ENCODE measurements at regions not wholly inside any gene's neighbourhood (a gene's known extent, or its start where the extent isn't known, plus 50 kb on each side); places are given as distances from the start of the nearest gene placed in this dataset.

DNA sequence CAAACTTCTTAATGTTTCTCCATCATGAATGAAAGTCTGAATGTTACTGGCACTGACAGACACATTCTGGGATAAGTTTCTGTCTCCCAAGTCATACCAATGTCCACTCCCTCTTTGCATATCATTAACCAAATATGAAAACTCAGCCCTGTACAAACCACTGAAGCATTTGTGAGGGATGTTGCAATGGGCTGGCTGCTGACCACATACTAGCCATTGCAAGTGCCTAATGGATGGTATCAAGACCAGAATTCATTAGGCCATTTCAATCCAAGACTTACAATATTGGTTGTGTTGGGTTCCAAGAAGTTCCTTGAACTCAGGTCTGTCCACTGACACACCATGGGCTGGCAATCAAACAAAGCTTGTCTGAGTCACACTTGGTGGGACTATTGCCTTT is 73.8 kb downstream of the CBLN2 start:
- no peak overlapping the region for H3K4me3 ChIP-seq (replicated peaks; ENCODE audit: low read depth, low read length)
- no peaks in the 10 kb centered on the region for H3K36me3 ChIP-seq (ENCODE audit: control insufficient read depth, insufficient read depth, low read length)
- TF ChIP-seq, protein P1, sequence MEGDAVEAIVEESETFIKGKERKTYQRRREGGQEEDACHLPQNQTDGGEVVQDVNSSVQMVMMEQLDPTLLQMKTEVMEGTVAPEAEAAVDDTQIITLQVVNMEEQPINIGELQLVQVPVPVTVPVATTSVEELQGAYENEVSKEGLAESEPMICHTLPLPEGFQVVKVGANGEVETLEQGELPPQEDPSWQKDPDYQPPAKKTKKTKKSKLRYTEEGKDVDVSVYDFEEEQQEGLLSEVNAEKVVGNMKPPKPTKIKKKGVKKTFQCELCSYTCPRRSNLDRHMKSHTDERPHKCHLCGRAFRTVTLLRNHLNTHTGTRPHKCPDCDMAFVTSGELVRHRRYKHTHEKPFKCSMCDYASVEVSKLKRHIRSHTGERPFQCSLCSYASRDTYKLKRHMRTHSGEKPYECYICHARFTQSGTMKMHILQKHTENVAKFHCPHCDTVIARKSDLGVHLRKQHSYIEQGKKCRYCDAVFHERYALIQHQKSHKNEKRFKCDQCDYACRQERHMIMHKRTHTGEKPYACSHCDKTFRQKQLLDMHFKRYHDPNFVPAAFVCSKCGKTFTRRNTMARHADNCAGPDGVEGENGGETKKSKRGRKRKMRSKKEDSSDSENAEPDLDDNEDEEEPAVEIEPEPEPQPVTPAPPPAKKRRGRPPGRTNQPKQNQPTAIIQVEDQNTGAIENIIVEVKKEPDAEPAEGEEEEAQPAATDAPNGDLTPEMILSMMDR (IDR thresholded peaks at IDR 0.05; ENCODE audit: insufficient read depth, low read length, poor library complexity, severe bottlenecking): no peak
- no peak for DNase-seq (ENCODE audit: extremely low read depth, insufficient read length)
- no peaks in the 10 kb centered on the region for H3K27me3 ChIP-seq (replicated peaks; ENCODE audit: control insufficient read depth, insufficient read depth, low read length)

DNA sequence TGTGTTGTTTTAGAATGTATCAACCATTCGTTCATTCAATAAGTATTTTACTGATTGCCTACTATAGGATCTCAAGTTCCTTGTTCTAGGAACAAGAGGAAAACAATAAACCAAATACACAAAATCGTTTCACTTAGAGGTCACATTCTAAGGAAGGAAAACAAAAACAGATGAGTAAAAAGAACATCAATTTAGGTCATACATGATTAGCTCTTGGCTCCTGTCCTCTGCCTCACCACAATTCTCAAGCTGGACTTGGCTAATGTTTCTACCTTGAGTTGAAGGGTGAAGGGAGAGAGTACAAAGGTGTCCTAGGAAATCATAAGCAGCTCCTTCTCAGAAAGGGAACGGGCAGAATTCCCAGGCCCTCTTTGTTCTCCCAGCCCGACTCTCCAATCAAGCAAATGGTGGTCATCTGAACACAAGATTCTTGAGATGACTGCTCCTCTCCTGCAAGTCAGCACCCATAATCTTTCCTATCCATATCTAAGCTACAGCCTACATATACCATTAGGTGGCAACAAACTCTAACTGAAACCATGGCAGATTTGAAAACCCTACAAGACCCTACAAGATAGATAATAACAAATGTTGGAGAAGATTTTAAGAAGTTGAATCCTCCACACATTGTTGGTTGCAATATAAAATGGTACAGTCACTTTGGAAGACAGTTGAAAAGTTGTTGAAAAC is 76.0 kb downstream of the CBLN2 start:
- Histone ChIP-seq H3K4me3 (replicated peaks; ENCODE audit: low read depth, low read length) (no peak overlapping the region), H3K36me3 (ENCODE audit: control insufficient read depth, insufficient read depth, low read length) (no peaks in the 10 kb centered on the region), H3K27me3 (replicated peaks; ENCODE audit: control insufficient read depth, insufficient read depth, low read length) (no peaks in the 10 kb centered on the region)
- TF ChIP-seq, protein P1 (IDR thresholded peaks at IDR 0.05; ENCODE audit: insufficient read depth, low read length, poor library complexity, severe bottlenecking): no peak
- no peak for DNase-seq (ENCODE audit: extremely low read depth, insufficient read length)

DNA sequence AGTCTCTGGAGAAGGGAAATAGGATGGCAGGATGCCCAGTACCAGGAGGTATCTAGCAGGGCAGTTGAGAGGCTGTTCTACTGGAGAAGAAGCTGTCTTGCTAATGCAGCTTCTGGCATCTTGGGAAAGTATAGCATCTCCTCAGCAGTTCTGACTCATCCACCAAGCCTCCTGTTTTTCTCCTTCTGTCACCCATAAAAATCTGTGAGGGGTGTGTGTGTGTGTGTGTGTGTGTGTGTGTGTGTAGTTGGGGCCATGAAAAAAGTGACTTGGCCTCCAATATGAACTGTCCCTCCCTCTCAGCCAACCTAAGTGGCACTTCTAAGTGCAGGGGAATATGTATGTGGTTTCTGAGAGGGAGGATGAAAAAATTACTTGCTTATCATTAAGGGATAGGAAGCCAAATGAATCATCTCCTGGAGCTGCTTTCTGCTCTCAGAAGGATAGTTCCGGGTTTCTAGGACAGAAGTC is 83.9 kb downstream of the CBLN2 start:
- Histone ChIP-seq H3K4me3 (replicated peaks; ENCODE audit: low read depth, low read length) (no peak overlapping the region), H3K36me3 (ENCODE audit: control insufficient read depth, insufficient read depth, low read length) (no peaks in the 10 kb centered on the region), H3K27me3 (replicated peaks; ENCODE audit: control insufficient read depth, insufficient read depth, low read length) (no peaks in the 10 kb centered on the region)
- no peak for DNase-seq (ENCODE audit: extremely low read depth, insufficient read length)
- TF ChIP-seq, protein P1 (IDR thresholded peaks at IDR 0.05; ENCODE audit: insufficient read depth, low read length, poor library complexity, severe bottlenecking): no peak

DNA sequence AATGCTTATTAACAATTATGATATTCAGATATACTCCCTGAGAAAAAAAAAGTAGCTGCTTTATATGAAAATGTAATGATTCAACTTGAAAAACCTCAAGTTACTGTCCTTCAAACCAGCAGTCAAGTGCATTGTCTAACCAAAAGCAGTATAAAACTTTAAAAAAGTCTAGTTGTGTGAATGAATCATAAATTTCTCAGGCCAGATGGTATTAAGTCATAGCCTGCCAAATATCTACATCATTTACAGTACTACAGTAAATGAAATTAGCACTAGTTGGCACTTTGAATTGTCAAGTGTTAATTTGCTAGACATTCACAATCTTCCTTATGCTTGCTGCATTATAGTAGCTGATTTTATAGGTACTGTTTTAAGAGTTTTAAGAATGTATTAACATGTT is 85.9 kb downstream of the CBLN2 start:
- H3K36me3 ChIP-seq (ENCODE audit: control insufficient read depth, insufficient read depth, low read length): no peaks in the 10 kb centered on the region
- no peak overlapping the region for H3K4me3 ChIP-seq (replicated peaks; ENCODE audit: low read depth, low read length)
- no peak for DNase-seq (ENCODE audit: extremely low read depth, insufficient read length)
- TF ChIP-seq, protein P1 (IDR thresholded peaks at IDR 0.05; ENCODE audit: insufficient read depth, low read length, poor library complexity, severe bottlenecking): no peak
- H3K27me3 ChIP-seq (replicated peaks; ENCODE audit: control insufficient read depth, insufficient read depth, low read length): no peaks in the 10 kb centered on the region

DNA sequence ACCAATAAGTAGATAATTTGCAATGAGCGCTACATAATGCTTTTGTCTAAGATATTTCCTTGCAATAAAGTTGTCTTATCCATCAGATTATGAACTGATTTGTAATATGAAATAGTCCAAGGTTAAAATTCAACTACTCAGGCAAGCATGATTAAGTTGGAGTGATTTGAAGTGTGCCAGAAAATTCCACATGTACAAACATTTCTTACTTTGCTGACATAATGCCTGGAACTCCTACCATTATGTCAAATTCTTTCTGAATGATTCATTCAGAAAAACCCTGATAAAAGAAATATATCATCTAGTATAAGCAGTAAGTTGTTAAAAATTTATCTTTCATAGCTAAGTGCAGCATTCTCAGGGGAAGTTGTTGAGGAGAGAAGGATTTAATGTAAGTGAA is 87.3 kb downstream of the CBLN2 start:
- DNase-seq (ENCODE audit: extremely low read depth, insufficient read length): no peak
- H3K4me3 ChIP-seq (replicated peaks; ENCODE audit: low read depth, low read length): no peak overlapping the region
- no peaks in the 10 kb centered on the region for H3K27me3 ChIP-seq (replicated peaks; ENCODE audit: control insufficient read depth, insufficient read depth, low read length)
- no peaks in the 10 kb centered on the region for H3K36me3 ChIP-seq (ENCODE audit: control insufficient read depth, insufficient read depth, low read length)
- TF ChIP-seq, protein P1 (IDR thresholded peaks at IDR 0.05; ENCODE audit: insufficient read depth, low read length, poor library complexity, severe bottlenecking): no peak

DNA sequence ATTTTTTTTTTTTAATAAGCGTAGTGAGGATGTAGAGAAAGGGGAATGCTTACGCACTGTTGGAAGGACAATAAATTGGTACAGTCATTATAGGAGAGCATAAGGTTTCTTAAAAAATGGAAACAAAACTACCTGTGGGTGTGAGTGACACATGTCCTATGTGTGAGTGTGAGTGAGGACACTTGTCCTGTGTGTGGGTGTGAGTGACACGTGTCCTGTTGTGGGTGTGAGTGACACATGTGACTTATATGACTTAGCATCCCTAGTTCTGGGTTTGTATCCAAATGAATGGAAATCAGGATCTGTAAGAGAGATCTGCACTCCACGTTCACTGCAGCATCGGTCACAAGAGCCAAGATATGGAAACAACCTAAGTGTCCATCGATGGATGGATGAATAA is 91.8 kb downstream of the CBLN2 start:
- H3K27me3 ChIP-seq (replicated peaks; ENCODE audit: control insufficient read depth, insufficient read depth, low read length): no peaks in the 10 kb centered on the region
- no peak for DNase-seq (ENCODE audit: extremely low read depth, insufficient read length)
- no peak overlapping the region for H3K4me3 ChIP-seq (replicated peaks; ENCODE audit: low read depth, low read length)
- no peaks in the 10 kb centered on the region for H3K36me3 ChIP-seq (ENCODE audit: control insufficient read depth, insufficient read depth, low read length)
- TF ChIP-seq, protein P1 (IDR thresholded peaks at IDR 0.05; ENCODE audit: insufficient read depth, low read length, poor library complexity, severe bottlenecking): no peak
